IPS DF 6.9 (cell line): ENCODE measurements at regions not wholly inside any gene's neighbourhood (a gene's known extent, or its start where the extent isn't known, plus 50 kb on each side); places are given as distances from the start of the nearest gene placed in this dataset.

Experiments used
- DNase-seq: peaks from one replicate; pipeline ENCODE4 v3.0.0-alpha.2; 2013; ENCODE audit warnings: low read depth, low spot score
- H3K27ac ChIP-seq: one replicate; pipeline ENCODE4 v1.5.1; 2013; ENCODE audit warnings: low read length, control low read depth
- H3K27me3 ChIP-seq: 2 replicates; pipeline ENCODE4 v1.6.1; 2013; ENCODE audit warnings: mild to moderate bottlenecking, low read length; ENCODE audit not compliant: control insufficient read depth, insufficient read depth
- H3K36me3 ChIP-seq: 2 replicates; pipeline ENCODE4 v1.6.1; 2013; ENCODE audit warnings: low read length; ENCODE audit not compliant: control insufficient read depth, insufficient read depth
- H3K4me1 ChIP-seq: 2 replicates; pipeline ENCODE4 v1.6.1; 2013; ENCODE audit warnings: low read length; ENCODE audit not compliant: control insufficient read depth, insufficient read depth
- H3K4me3 ChIP-seq: 2 replicates; pipeline ENCODE4 v1.5.1; 2013; ENCODE audit warnings: mild to moderate bottlenecking, low read length
- H3K9me3 ChIP-seq: 2 replicates; pipeline ENCODE4 v1.6.1; 2013; ENCODE audit warnings: low read length, inconsistent platforms; ENCODE audit not compliant: control insufficient read depth, insufficient read depth
- WGBS: extraction: QIAGEN DNeasy Blood & Tissue Kit; methylation state at CpG from one replicate; pipeline ENCODE4 v1.1.7; 2013; ENCODE audit warnings: mixed read lengths, missing lambda C conversion rate; ENCODE audit not compliant: insufficient read length, insufficient coverage; 5-methylcytosine and 5-hydroxymethylcytosine counted together

GRCh38 chr3:62926494-62926893 is 51.3 kb upstream of the CADPS start:
- Histone ChIP-seq H3K27me3 (no peaks in the 10 kb centered on the region), H3K27ac (no peak overlapping the region), H3K36me3 (no peaks in the 10 kb centered on the region), H3K4me1 (no peaks in the 10 kb centered on the region; the same call in 1 of the 2 replicates), H3K9me3 (no peaks in the 10 kb centered on the region), H3K4me3 (no peak overlapping the region)
- no peak for DNase-seq
- WGBS = no CpG with 5 or more reads among the region's 5 CpGs

DNA sequence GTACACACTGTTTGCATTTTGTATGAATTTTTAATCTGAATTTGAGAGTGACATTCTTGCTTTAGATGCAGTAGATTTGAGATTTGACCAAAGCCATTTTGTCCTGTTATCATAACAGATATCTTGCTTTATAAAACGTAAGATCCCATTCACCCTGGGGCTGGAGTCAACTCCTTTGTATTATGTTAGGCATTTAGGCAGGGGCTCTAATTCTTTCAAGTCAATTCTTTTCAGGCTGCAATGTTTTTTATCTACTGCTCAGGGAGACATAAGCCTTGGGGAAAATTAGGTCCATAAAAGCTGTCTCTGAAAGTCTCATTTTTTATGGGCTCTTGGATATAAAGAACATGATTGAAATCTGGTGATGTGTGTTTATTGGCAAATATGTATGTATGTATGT is 53.0 kb upstream of the CADPS start:
- Histone ChIP-seq H3K27me3 (no peaks in the 10 kb centered on the region), H3K4me3 (no peak overlapping the region), H3K36me3 (no peaks in the 10 kb centered on the region), H3K4me1 (no peaks in the 10 kb centered on the region; the same call in 1 of the 2 replicates), H3K27ac (no peak overlapping the region), H3K9me3 (no peaks in the 10 kb centered on the region)
- WGBS = no CpG with 5 or more reads among the region's 1 CpG
- DNase-seq = no peak

GRCh38 chr3:62929771-62930170 is 54.6 kb upstream of the CADPS start:
- Histone ChIP-seq H3K9me3 (no peaks in the 10 kb centered on the region), H3K4me1 (no peaks in the 10 kb centered on the region; the same call in 1 of the 2 replicates), H3K27me3 (no peaks in the 10 kb centered on the region), H3K36me3 (no peaks in the 10 kb centered on the region), H3K4me3 (no peak overlapping the region), H3K27ac (no peak overlapping the region)
- no peak for DNase-seq

DNA sequence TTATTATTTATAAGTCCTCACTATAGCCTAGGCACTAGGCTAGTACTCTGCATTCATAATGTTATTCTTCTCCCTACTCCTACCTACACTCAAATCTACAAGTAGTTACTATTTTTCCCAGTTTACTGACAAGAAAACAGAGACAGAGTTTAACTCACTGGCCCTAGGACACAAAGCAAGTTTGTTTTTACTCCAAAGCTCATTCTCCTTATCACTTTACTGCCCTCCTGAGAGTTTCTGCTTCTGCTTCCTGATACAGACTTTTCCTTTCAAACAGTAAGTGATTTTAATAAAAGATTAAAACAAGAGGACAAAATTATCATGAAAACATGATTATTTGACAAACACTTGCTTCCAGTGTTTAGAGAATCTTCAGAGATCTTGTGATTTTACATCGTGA is 60.6 kb upstream of the CADPS start:
- H3K9me3 ChIP-seq = no peaks in the 10 kb centered on the region; the same call in 1 of the 2 replicates
- no peak for DNase-seq
- no peaks in the 10 kb centered on the region for H3K36me3 ChIP-seq
- H3K4me1 ChIP-seq = no peaks in the 10 kb centered on the region; the same call in 1 of the 2 replicates
- no CpG with 5 or more reads among the region's 1 CpG for WGBS
- H3K4me3 ChIP-seq = no peak overlapping the region
- H3K27me3 ChIP-seq = no peaks in the 10 kb centered on the region
- H3K27ac ChIP-seq = no peak overlapping the region

- H3K27ac ChIP-seq = no peak overlapping the region
- no peak for DNase-seq
- no peaks in the 10 kb centered on the region for H3K27me3 ChIP-seq
- no peak overlapping the region for H3K4me3 ChIP-seq
- peaks cover 3% of the 10 kb centered on the region; the same call in 1 of the 2 replicates for H3K4me1 ChIP-seq
- H3K36me3 ChIP-seq = no peaks in the 10 kb centered on the region
- WGBS = no CpG with 5 or more reads among the region's 5 CpGs
- no peaks in the 10 kb centered on the region; the same call in 1 of the 2 replicates for H3K9me3 ChIP-seq
Observed at GRCh38 chr3:62936626-62937254, 61.5 kb upstream of the CADPS start.

DNA sequence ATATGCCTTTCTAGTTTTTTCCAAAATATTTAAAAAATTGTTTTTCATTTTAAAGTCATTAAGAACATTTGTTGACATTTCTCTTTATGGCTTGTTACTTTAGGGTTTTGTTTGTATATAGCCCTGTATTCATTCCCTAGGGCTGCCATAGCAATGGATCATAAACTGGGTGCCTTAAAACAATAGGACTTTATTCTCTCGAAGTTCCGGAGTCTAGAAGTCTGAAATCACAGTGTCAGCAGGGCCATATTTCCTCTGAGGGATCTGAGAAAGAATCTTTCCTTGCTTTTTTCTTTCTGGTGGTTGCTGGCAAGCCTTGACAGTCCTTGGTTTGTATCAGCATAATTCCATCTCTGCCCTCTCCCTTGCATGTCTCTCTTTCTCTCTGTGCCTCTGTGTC is 63.4 kb upstream of the CADPS start:
- no peaks in the 10 kb centered on the region for H3K36me3 ChIP-seq
- no peaks in the 10 kb centered on the region; the same call in 1 of the 2 replicates for H3K9me3 ChIP-seq
- DNase-seq = no peak
- no peak overlapping the region for H3K27ac ChIP-seq
- WGBS = no CpG with 5 or more reads among the region's 2 CpGs
- no peak overlapping the region for H3K4me3 ChIP-seq
- H3K4me1 ChIP-seq = peaks cover 3% of the 10 kb centered on the region; the same call in 1 of the 2 replicates
- no peaks in the 10 kb centered on the region for H3K27me3 ChIP-seq

GRCh38 chr3:62939707-62940106 is 64.5 kb upstream of the CADPS start:
- H3K27ac ChIP-seq = no peak overlapping the region
- DNase-seq = no peak
- H3K27me3 ChIP-seq = no peaks in the 10 kb centered on the region
- H3K4me3 ChIP-seq = no peak overlapping the region
- no peaks in the 10 kb centered on the region for H3K36me3 ChIP-seq
- WGBS = no CpG with 5 or more reads among the region's 8 CpGs
- no peaks in the 10 kb centered on the region; the same call in 1 of the 2 replicates for H3K9me3 ChIP-seq
- peaks cover 3% of the 10 kb centered on the region; the same call in 1 of the 2 replicates for H3K4me1 ChIP-seq

GRCh38 chr3:62940771-62941563 is 65.8 kb upstream of the CADPS start:
- peaks cover 3% of the 10 kb centered on the region; the same call in 1 of the 2 replicates for H3K4me1 ChIP-seq
- no peak overlapping the region for H3K4me3 ChIP-seq
- H3K27me3 ChIP-seq = no peaks in the 10 kb centered on the region
- H3K9me3 ChIP-seq = no peaks in the 10 kb centered on the region; the same call in 1 of the 2 replicates
- no peak for DNase-seq
- H3K36me3 ChIP-seq = no peaks in the 10 kb centered on the region
- H3K27ac ChIP-seq = no peak overlapping the region
- WGBS = no CpG with 5 or more reads among the region's 8 CpGs

DNA sequence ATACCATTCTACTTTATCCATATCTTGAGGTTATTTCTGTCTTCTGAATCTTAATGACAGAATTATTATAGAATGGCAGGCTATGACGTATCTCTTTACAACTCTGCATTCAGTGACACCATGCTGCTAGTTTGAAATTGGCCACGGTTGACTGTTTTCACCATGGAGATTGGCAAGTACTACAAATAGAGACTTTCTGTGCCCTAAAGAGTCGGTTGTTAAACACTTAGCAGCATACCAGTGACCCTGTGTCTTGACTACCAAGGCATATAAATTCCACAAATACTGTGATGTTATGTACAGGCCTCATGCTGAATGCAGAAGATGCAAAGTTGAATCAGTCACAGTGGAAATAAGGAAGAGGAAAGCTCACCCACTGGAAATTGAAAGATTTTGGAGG is 67.0 kb upstream of the CADPS start:
- H3K36me3 ChIP-seq = no peaks in the 10 kb centered on the region
- H3K4me1 ChIP-seq = peaks cover 3% of the 10 kb centered on the region; the same call in 1 of the 2 replicates
- no peaks in the 10 kb centered on the region for H3K27me3 ChIP-seq
- H3K4me3 ChIP-seq = no peak overlapping the region
- no CpG with 5 or more reads among the region's 3 CpGs for WGBS
- H3K9me3 ChIP-seq = no peaks in the 10 kb centered on the region; the same call in 1 of the 2 replicates
- H3K27ac ChIP-seq = no peak overlapping the region
- DNase-seq = no peak

DNA sequence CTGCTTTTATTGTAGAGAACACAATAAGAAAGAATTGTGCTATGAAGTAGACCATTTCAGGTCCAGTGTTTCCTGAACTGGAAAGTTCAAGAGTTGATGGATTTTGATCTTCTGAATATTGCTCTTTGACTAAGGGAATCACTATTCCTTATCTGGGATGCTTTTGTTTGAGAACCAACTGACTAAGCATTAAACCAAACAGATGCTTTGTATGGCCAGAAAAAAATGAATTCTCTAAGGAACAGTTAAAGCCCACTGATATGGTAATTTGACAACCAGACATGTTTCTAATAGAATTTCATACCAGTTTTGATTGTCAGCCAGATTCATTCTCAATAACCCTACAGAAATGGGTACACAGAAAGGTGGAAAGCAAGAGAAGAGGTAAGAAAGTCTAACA is 67.5 kb upstream of the CADPS start:
- Histone ChIP-seq H3K36me3 (no peaks in the 10 kb centered on the region), H3K27ac (no peak overlapping the region), H3K9me3 (no peaks in the 10 kb centered on the region; the same call in 1 of the 2 replicates), H3K27me3 (no peaks in the 10 kb centered on the region), H3K4me1 (peaks cover 3% of the 10 kb centered on the region; the same call in 1 of the 2 replicates), H3K4me3 (no peak overlapping the region)
- no peak for DNase-seq
